ENCODE measurements at regions not wholly inside any gene's neighbourhood (a gene's known extent, or its start where the extent isn't known, plus 50 kb on each side); places are given as distances from the start of the nearest gene placed in this dataset.

DNA sequence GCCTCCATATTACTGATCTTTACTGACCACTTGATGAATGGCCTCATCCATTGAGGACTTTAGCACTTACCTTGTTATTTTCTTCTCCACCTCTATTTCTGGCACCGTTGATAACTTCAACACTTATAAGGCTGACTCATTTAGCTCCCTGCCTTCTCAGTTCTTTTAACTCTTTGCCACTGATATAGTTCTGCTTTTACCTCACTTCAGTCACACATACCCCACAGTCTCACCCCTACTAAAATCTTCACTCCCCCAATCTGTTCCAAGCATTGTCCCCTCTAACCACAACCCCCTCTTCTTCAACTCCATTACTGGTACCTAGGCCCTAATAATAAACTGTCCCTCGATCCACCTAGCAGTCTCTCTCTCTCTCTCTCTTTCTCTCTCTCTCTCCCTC lies 141.0 kb downstream of the PAH start:
- H3K27me3 ChIP-seq (ENCODE audit: control insufficient read depth in 2 of 2, insufficient read depth in 2 of 2, low read length in 2 of 2) = no peaks in the 10 kb centered on the region
- no TSS peak for BruUV-seq (replicated peaks)
- ChIA-PET POLR2A (no interaction called here), CTCF (no interaction called here)
- TF ChIP-seq JUN (IDR thresholded peaks at IDR 0.05; ENCODE audit: borderline replicate concordance, insufficient read depth, insufficient read length, low read depth) (no peak), GATA2 (IDR thresholded peaks at IDR 0.05; ENCODE audit: insufficient read depth, insufficient read length, low read depth, low read length) (no peak), FOS (IDR thresholded peaks at IDR 0.05; ENCODE audit: borderline replicate concordance, insufficient read depth, low read length) (no peak), EZH2 (IDR thresholded peaks at IDR 0.05; ENCODE audit: borderline replicate concordance, low read depth, low read length, severe bottlenecking) (no peak), MYC (IDR thresholded peaks at IDR 0.05; ENCODE audit: low read depth, low read length) (no peak), POLR2A (IDR thresholded peaks at IDR 0.05; ENCODE audit: low read depth, low read length) (no peak)
- TF ChIP-seq, protein P1, sequence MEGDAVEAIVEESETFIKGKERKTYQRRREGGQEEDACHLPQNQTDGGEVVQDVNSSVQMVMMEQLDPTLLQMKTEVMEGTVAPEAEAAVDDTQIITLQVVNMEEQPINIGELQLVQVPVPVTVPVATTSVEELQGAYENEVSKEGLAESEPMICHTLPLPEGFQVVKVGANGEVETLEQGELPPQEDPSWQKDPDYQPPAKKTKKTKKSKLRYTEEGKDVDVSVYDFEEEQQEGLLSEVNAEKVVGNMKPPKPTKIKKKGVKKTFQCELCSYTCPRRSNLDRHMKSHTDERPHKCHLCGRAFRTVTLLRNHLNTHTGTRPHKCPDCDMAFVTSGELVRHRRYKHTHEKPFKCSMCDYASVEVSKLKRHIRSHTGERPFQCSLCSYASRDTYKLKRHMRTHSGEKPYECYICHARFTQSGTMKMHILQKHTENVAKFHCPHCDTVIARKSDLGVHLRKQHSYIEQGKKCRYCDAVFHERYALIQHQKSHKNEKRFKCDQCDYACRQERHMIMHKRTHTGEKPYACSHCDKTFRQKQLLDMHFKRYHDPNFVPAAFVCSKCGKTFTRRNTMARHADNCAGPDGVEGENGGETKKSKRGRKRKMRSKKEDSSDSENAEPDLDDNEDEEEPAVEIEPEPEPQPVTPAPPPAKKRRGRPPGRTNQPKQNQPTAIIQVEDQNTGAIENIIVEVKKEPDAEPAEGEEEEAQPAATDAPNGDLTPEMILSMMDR (IDR thresholded peaks at IDR 0.05; ENCODE audit: extremely low read depth in 1 of 2, insufficient read depth in 1 of 2, low read depth in 1 of 2, low read length in 2 of 2) = no peak
- TF ChIP-seq, protein P2, sequence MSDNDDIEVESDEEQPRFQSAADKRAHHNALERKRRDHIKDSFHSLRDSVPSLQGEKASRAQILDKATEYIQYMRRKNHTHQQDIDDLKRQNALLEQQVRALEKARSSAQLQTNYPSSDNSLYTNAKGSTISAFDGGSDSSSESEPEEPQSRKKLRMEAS (IDR thresholded peaks at IDR 0.05; ENCODE audit: insufficient read depth, insufficient read length) = no peak
- H3K9me3 ChIP-seq (replicated peaks; ENCODE audit: control insufficient read depth, insufficient read depth, low read length) = no peaks in the 10 kb centered on the region
- H3K4me3 ChIP-seq (replicated peaks in 1 of 3; ENCODE audit: insufficient read depth in 1 of 3, low read depth in 1 of 3, low read length in 3 of 3) = no peak overlapping the region
- no peaks in the 10 kb centered on the region for H3K9me1 ChIP-seq (replicated peaks; ENCODE audit: control insufficient read depth, extremely low read depth, insufficient read depth, low read length)
- no peaks in the 10 kb centered on the region for H3K36me3 ChIP-seq (ENCODE audit: control insufficient read depth in 2 of 2, extremely low read depth in 1 of 2, insufficient read depth in 2 of 2, low read length in 2 of 2)
- DNase-seq (ENCODE audit: low read depth, low spot score) (no peak), FAIRE-seq (no peak)
- H3K79me2 ChIP-seq (ENCODE audit: control insufficient read depth, insufficient read depth, low read length) = no peaks in the 10 kb centered on the region
- H3K4me1 ChIP-seq (ENCODE audit: control insufficient read depth, extremely low read depth, insufficient read depth, low read length) = no peaks in the 10 kb centered on the region
- no peak overlapping the region for H3K4me2 ChIP-seq (ENCODE audit: insufficient read depth, low read length)
- H3K9ac ChIP-seq (replicated peaks; ENCODE audit: extremely low read depth, insufficient read depth, low read length) = no peak overlapping the region
- no peak overlapping the region for H2AFZ ChIP-seq (ENCODE audit: low read depth, low read length)
- intact Hi-C loops (cut with micrococcal nuclease) = no loop called here
- H3K27ac ChIP-seq (ENCODE audit: insufficient read depth, low read depth, low read length) = no peak overlapping the region
- no peaks in the 10 kb centered on the region for H4K20me1 ChIP-seq (replicated peaks; ENCODE audit: control insufficient read depth, extremely low read depth, insufficient read depth, low read length)
- dilution Hi-C loops (cut with MboI; ENCODE audit: extremely low pct_ligation_motif_present, low sequenced_read_pairs) = no loop called here

All from endothelial cell of umbilical vein (primary cell).